GM10266 (cell line): ENCODE measurements at regions not wholly inside any gene's neighbourhood (a gene's known extent, or its start where the extent isn't known, plus 50 kb on each side); places are given as distances from the start of the nearest gene placed in this dataset.
A peak's percentile ranks its signal among the peaks of the same experiment; 100 is the strongest.

Experiments used
- DNase-seq: peaks from one replicate; pipeline ENCODE4 v3.0.0; 2012; ENCODE audit errors: extremely low spot score
- TF ChIP-seq, protein P1 (sequence below): IDR thresholded peaks from 2 replicates; pipeline ENCODE4 v1.5.1; 2012; ENCODE audit warnings: mild to moderate bottlenecking, low read depth; ENCODE audit not compliant: control insufficient read depth, insufficient read depth; ENCODE audit errors: missing control alignments

DNA sequence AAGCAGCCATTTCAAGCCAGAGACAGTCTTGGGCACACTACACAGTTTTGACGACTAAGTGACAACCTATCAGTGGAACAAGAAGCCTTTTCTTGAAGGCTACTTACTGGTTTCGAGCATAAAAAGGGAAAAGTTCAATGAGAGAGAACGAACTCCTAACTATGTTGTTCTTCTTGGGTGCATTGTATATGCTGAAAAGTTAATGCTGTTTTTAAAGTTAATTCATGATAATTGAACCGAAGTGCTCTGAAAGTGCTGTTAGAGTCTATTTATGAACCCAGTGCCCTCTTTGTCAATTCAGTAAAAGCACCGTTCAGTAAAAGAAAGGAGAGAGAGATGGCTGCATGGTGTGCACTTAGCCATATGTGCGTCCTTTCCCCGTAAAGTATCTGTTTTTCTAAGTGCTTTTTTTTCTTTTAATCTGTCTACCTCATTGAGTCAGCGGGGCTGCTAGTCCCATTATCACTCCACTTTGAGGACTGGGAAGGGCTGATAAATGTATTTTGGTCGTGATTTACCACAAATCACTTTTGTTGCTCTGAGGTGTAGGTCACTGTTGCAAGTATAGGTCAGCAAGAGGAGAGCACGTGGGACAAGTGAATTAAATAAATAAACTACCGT is 380.7 kb upstream of the GOLIM4 start:
- no peak for DNase-seq
- TF ChIP-seq, protein P1, sequence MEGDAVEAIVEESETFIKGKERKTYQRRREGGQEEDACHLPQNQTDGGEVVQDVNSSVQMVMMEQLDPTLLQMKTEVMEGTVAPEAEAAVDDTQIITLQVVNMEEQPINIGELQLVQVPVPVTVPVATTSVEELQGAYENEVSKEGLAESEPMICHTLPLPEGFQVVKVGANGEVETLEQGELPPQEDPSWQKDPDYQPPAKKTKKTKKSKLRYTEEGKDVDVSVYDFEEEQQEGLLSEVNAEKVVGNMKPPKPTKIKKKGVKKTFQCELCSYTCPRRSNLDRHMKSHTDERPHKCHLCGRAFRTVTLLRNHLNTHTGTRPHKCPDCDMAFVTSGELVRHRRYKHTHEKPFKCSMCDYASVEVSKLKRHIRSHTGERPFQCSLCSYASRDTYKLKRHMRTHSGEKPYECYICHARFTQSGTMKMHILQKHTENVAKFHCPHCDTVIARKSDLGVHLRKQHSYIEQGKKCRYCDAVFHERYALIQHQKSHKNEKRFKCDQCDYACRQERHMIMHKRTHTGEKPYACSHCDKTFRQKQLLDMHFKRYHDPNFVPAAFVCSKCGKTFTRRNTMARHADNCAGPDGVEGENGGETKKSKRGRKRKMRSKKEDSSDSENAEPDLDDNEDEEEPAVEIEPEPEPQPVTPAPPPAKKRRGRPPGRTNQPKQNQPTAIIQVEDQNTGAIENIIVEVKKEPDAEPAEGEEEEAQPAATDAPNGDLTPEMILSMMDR: no peak

DNA sequence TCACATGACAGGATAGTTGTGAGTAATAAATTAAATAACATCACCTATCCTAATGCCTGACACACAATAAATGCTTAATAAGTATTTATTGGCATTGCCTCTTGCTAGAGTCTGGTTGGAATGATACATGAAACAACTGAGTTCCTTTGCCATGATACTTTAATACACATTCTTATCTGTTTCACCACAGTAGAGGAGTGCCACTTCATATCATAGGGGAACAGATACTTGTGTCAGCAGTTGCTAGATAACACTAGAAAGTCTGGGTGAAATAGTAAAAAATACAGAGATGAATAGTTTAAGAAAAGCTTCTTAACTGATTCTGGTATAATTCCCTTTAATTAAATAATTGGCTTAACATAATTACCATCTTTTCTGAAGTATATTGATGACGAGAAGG is 380.0 kb upstream of the GOLIM4 start:
- no peak for DNase-seq
- TF ChIP-seq, protein P1: no peak

DNA sequence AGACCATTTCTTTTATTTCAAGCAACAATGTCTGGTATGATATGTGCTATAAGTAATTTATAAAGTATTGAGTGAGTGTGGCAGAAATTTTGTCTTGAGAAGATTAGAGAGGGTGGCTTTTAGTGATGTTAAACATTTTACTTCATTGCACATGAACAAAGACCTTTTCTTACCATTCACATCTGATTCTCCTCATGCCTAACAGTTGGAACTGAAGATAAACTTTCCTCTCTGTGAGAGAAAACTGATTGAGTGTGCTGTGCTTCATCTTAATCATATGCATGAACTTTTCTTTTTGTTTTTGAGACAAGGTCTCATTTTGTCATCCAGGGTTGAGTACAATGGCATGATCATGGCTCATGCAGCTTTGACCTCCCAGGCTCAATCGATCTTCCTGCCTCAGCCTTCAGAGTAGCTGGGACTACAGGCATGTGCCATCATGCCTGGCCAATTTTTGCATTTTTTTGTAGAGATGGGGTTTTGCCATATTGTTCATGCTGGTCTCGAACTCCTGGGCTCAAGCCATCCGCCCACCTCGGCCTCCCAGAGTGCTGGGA is 377.7 kb upstream of the GOLIM4 start:
- TF ChIP-seq, protein P1: no peak
- DNase-seq: no peak

DNA sequence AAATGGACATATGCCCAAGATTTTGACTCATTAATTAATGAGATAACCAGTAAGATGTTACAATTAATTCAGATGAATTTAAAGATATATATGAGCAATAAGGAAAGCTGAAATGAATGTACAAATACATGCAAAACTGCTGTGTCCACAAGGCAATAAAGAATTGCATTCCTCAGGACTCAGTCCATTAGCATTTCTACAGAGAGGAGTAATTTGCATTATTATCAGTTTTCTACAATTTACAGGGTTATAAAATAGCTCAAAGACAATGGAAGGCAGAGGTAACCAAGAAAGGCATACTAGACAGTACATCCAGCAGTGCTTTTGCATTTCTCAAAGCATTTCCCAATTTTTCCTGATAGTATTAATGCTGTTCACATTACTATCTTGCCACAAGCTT is 377.1 kb upstream of the GOLIM4 start:
- TF ChIP-seq, protein P1: no peak
- DNase-seq: no peak

DNA sequence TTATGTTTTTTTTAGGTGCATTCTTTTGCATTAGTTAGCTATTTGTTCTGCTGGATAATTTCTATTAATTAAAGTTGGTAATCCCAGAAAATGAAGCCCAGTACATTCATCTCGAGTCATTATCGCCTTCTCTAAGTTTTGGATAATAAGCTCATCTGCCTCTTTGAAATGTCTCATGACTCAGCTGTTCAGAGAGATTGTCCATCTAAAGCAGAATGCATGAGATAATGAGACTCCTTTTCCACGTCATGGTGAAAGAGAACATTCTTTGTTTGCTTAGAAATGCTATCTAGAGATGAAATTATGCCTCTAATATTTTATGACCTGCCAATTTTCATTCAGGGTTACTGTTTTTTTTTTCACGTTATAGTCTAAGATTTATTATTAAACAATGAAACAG is 374.7 kb upstream of the GOLIM4 start:
- TF ChIP-seq, protein P1: no peak
- DNase-seq: no peak

DNA sequence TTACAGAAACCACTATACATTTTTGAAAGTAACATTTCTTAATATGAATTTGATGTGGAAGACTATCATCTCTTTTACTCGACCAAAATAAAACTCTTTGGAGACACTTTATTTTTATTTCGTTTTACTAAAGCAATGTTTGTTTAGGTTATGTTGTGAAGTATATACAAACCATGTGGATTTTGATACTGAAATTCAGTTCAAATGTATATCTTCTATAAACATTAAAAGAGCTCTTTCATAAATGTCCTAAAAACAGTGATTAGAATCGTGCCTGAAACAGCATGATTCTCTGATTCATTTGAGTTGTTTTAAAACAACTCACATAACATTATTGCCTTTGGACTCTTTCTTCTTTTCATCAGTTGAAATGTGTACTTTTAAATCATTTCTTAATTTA is 373.7 kb upstream of the GOLIM4 start:
- TF ChIP-seq, protein P1: no peak
- no peak for DNase-seq

DNA sequence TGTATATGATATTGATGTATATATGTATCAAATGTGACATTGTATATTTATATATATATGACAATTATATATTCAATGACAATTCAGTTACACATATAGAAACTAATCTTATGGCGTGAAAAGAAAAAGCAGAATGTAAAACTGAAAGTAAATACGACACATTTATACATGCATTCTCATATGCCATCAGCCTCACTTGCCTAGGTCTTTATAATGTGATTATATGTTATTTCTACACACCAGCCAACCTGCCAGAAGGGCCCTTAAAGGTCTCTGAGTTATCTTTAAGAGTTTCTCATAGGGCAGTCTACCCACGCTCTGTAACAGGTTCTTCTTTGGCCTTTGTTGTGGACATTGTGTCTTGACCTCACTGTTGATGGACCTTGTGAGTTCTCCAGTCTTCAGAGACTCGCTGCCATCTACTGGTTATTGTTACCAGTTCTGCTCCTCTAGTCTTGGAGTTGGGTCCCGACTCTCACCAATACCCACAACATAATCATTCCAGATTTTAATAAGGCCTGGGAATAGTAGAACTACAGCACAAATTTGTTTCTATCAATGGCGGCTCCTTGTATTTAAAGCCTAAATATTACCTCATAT is 371.5 kb upstream of the GOLIM4 start:
- TF ChIP-seq, protein P1: peak; percentile 70
- peak; percentile 23 for DNase-seq
